Osteoblast (primary cell): ENCODE measurements at regions not wholly inside any gene's neighbourhood (a gene's known extent, or its start where the extent isn't known, plus 50 kb on each side); places are given as distances from the start of the nearest gene placed in this dataset.
A peak's percentile ranks its signal among the peaks of the same experiment; 100 is the strongest.

Experiments
- DNase-seq: peaks from one replicate; pipeline ENCODE4 v3.0.0; 2011; ENCODE audit warnings: low spot score, mixed read lengths; ENCODE audit not compliant: insufficient read length; ENCODE audit errors: missing footprints
- H2AFZ ChIP-seq: 2 replicates; pipeline ENCODE4 v1.6.0; 2011; ENCODE audit warnings: mild to moderate bottlenecking, low read length
- H3K27ac ChIP-seq: 2 replicates; pipeline ENCODE4 v1.5.1; 2011; ENCODE audit warnings: mild to moderate bottlenecking, low read depth, low read length, moderate library complexity
- H3K27me3 ChIP-seq: 2 replicates; pipeline ENCODE4 v1.6.0; 2012; ENCODE audit warnings: mild to moderate bottlenecking, control low read depth, inconsistent platforms, low read length, moderate library complexity; ENCODE audit not compliant: insufficient read depth
- H3K36me3 ChIP-seq: 2 replicates; pipeline ENCODE4 v1.5.1; 2011; ENCODE audit warnings: mild to moderate bottlenecking, low read length, control low read depth, moderate library complexity; ENCODE audit not compliant: insufficient read depth
- H3K4me1 ChIP-seq: 2 replicates; pipeline ENCODE4 v1.5.1; 2011; ENCODE audit warnings: mild to moderate bottlenecking, low read length, control low read depth, moderate library complexity; ENCODE audit not compliant: insufficient read depth
- H3K4me2 ChIP-seq: 2 replicates; pipeline ENCODE4 v1.6.0; 2011; ENCODE audit warnings: mild to moderate bottlenecking, low read length; ENCODE audit not compliant: insufficient read depth
- H3K4me3 ChIP-seq: fragments of 200-600 bp; sonication (generic); 3 replicates; pipeline ENCODE4 v1.5.1; 2012; ENCODE audit warnings: mild to moderate bottlenecking, low read length, inconsistent platforms; ENCODE audit not compliant: insufficient read depth
- H3K79me2 ChIP-seq: 2 replicates; pipeline ENCODE4 v1.6.0; 2012; ENCODE audit warnings: mild to moderate bottlenecking, low read length, control low read depth, inconsistent platforms; ENCODE audit not compliant: insufficient read depth
- H3K9me3 ChIP-seq: 2 replicates; pipeline ENCODE4 v1.5.1; 2011; ENCODE audit warnings: low read depth, low read length, control low read depth
- H4K20me1 ChIP-seq: 2 replicates; pipeline ENCODE4 v1.6.0; 2012; ENCODE audit warnings: mild to moderate bottlenecking, low read length, control low read depth; ENCODE audit not compliant: insufficient read depth
- CTCF ChIP-seq: IDR thresholded peaks from 2 replicates; pipeline ENCODE4 v1.5.1; 2011; ENCODE audit warnings: mild to moderate bottlenecking, low read depth, low read length, moderate library complexity; ENCODE audit errors: extremely low read depth

- Histone ChIP-seq H3K4me2 (no peak overlapping the region), H3K36me3 (no peaks in the 10 kb centered on the region), H3K79me2 (no peaks in the 10 kb centered on the region), H3K27me3 (peaks cover 8% of the 10 kb centered on the region), H4K20me1 (no peaks in the 10 kb centered on the region), H2AFZ (no peak overlapping the region), H3K4me1 (no peaks in the 10 kb centered on the region), H3K27ac (no peak overlapping the region), H3K9me3 (no peaks in the 10 kb centered on the region), H3K4me3 (no peak overlapping the region)
- TF ChIP-seq CTCF: no peak
- DNase-seq: peak; percentile 6
Observed at GRCh38 chr1:29669158-29669871, 433.0 kb downstream of the PTPRU start.

GRCh38 chr1:29668551-29669157 lies 432.3 kb downstream of the PTPRU start:
- no peaks in the 10 kb centered on the region for H3K9me3 ChIP-seq
- H3K4me1 ChIP-seq: no peaks in the 10 kb centered on the region
- no peaks in the 10 kb centered on the region for H4K20me1 ChIP-seq
- no peaks in the 10 kb centered on the region for H3K79me2 ChIP-seq
- no peak overlapping the region for H3K4me3 ChIP-seq
- H3K27me3 ChIP-seq: peaks cover 8% of the 10 kb centered on the region
- H3K27ac ChIP-seq: no peak overlapping the region
- no peaks in the 10 kb centered on the region for H3K36me3 ChIP-seq
- no peak overlapping the region for H3K4me2 ChIP-seq
- no peak overlapping the region for H2AFZ ChIP-seq
- TF ChIP-seq CTCF: no peak
- no peak for DNase-seq

GRCh38 chr1:29667951-29668350 lies 431.6 kb downstream of the PTPRU start:
- H3K36me3 ChIP-seq: no peaks in the 10 kb centered on the region
- no peak overlapping the region for H3K4me2 ChIP-seq
- no peak overlapping the region for H3K27ac ChIP-seq
- no peak for TF ChIP-seq CTCF
- no peaks in the 10 kb centered on the region for H3K9me3 ChIP-seq
- DNase-seq: no peak
- no peaks in the 10 kb centered on the region for H4K20me1 ChIP-seq
- H3K79me2 ChIP-seq: no peaks in the 10 kb centered on the region
- H3K27me3 ChIP-seq: peaks cover 8% of the 10 kb centered on the region
- no peak overlapping the region for H2AFZ ChIP-seq
- H3K4me1 ChIP-seq: no peaks in the 10 kb centered on the region
- no peak overlapping the region for H3K4me3 ChIP-seq

GRCh38 chr1:29664711-29665110 lies 428.4 kb downstream of the PTPRU start:
- H3K4me1 ChIP-seq: no peaks in the 10 kb centered on the region
- H2AFZ ChIP-seq: no peak overlapping the region
- H4K20me1 ChIP-seq: no peaks in the 10 kb centered on the region
- TF ChIP-seq CTCF: no peak
- no peak overlapping the region for H3K4me2 ChIP-seq
- no peaks in the 10 kb centered on the region for H3K36me3 ChIP-seq
- peaks cover 8% of the 10 kb centered on the region for H3K27me3 ChIP-seq
- H3K9me3 ChIP-seq: no peaks in the 10 kb centered on the region
- H3K27ac ChIP-seq: no peak overlapping the region
- no peak overlapping the region for H3K4me3 ChIP-seq
- no peaks in the 10 kb centered on the region for H3K79me2 ChIP-seq
- no peak for DNase-seq
